Small intestine (tissue), 7 donors: ENCODE measurements at regions not wholly inside any gene's neighbourhood (a gene's known extent, or its start where the extent isn't known, plus 50 kb on each side); places are given as distances from the start of the nearest gene placed in this dataset.
A peak's percentile ranks its signal among the peaks of the same experiment; 100 is the strongest.

ENCODE experiments used
- DNase-seq, 2 donors: peaks; one replicate each; pipeline versions ENCODE4 v3.0.0 to v3.0.0-alpha.2; 2013
- FAIRE-seq: peaks from 2 replicates; lab custom pipeline; 2012; peaks lifted over from hg19 to GRCh38; lab: Jason Lieb, UNC
- H3K27ac ChIP-seq, 3 donors: one replicate each; pipeline ENCODE4 v1.5.1; 2013; ENCODE audit warnings: low read length in 2 of 3, mild to moderate bottlenecking in 2 of 3, control low read depth in 1 of 3, inconsistent platforms in 1 of 3, low read depth in 1 of 3, moderate library complexity in 1 of 3
- H3K27me3 ChIP-seq, 3 donors: one replicate each; pipeline ENCODE4 v1.6.1; 2013; ENCODE audit warnings: low read length in 3 of 3, inconsistent platforms in 1 of 3; ENCODE audit not compliant: control insufficient read depth in 3 of 3, insufficient read depth in 3 of 3
- H3K36me3 ChIP-seq, 3 donors: one replicate each; pipeline ENCODE4 v1.6.1; 2013; ENCODE audit warnings: low read length in 3 of 3, inconsistent platforms in 1 of 3, low read depth in 1 of 3, mild to moderate bottlenecking in 1 of 3, moderate library complexity in 1 of 3; ENCODE audit not compliant: control insufficient read depth in 3 of 3, insufficient read depth in 2 of 3
- H3K4me1 ChIP-seq, 3 donors: one replicate each; pipeline ENCODE4 v1.6.1; 2013; ENCODE audit warnings: low read length in 2 of 3, inconsistent platforms in 1 of 3, low read depth in 1 of 3, mild to moderate bottlenecking in 1 of 3, moderate library complexity in 1 of 3; ENCODE audit not compliant: control insufficient read depth in 3 of 3, insufficient read depth in 2 of 3
- H3K4me3 ChIP-seq, 3 donors: one replicate each; pipeline ENCODE4 v1.5.1; 2013; ENCODE audit warnings: low read length in 3 of 3, control low read depth in 1 of 3, inconsistent platforms in 1 of 3, low read depth in 1 of 3, mild to moderate bottlenecking in 1 of 3, moderate library complexity in 1 of 3
- H3K9me3 ChIP-seq, 2 donors: one replicate each; pipeline ENCODE4 v1.6.1; 2013; ENCODE audit warnings: low read depth in 1 of 2, low read length in 1 of 2; ENCODE audit not compliant: control insufficient read depth in 2 of 2, insufficient read depth in 1 of 2
- WGBS, 3 donors: extraction: QIAGEN DNeasy Blood & Tissue Kit; methylation state at CpG; one replicate each; pipeline ENCODE4 v1.1.7; 2013; 5-methylcytosine and 5-hydroxymethylcytosine counted together
- donor health status: healthy with polysubstance abuse.
- donor health status: control.
- donor health status: control.
- donor health status: Bipolar disorder and iron deficiency.
- donor health status: healthy.

DNA sequence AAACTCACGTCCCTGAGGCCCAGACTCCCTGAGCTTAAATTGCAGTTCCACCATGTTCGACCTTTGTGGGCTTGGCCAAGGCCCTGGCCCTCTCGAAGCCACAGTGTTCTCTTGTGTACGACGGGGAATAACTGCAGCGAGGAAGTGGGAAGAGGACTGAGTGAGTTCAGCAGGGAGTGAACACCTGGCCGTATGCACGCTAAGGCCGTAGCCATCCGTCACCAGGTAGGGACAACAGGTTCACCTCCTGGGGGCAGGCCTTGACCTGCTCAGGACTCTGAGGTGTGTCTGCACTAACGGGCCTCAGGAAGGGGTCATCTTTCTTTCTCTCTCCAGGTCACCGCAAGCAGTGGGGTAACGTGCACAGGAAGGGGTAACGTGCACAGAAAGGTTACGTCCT lies 67.2 kb upstream of the CTBP2 start:
- peaks cover 0 to 3% (median 2%) of the 10 kb centered on the region in 3 donors for H3K4me1 ChIP-seq
- H3K4me3 ChIP-seq, result no peak overlapping the region
- no peak overlapping the region for H3K27ac ChIP-seq
- 90 to 94% (median 92%) methylated on average over 15 of the region's 15 CpGs for WGBS, 3 donors
- FAIRE-seq (no peak), DNase-seq (no peak)
- H3K9me3 ChIP-seq, result no peaks in the 10 kb centered on the region
- H3K36me3 ChIP-seq, result no peaks in the 10 kb centered on the region
- H3K27me3 ChIP-seq, result no peaks in the 10 kb centered on the region

GRCh38 chr10:125226823-125227222 lies 66.5 kb upstream of the CTBP2 start:
- no peak for FAIRE-seq
- WGBS, 3 donors, result 94 to 97% (median 96%) methylated on average over 13 of the region's 13 CpGs

DNA sequence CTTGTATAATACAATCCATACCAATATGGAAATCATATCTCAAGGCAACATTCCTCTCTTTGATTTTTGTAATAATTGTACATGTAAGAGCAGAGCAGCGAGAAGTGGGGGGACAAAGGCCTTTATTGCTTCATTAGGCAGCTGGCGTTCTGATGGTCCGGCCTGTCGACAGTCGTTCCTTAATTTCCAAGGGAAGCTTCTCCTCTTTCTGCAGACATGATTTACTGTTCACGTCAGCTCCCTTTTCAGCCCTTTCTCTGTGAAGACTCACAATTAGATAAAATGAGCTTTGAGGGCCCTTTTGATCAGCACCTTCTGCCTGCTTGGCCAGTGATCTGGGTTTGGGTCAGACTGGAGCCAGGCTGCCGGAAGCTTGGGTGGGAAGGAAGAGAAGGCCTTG lies 65.6 kb upstream of the CTBP2 start:
- no peaks in the 10 kb centered on the region for H3K9me3 ChIP-seq
- no peak for DNase-seq
- peaks cover 0 to 3% (median 2%) of the 10 kb centered on the region in 3 donors for H3K4me1 ChIP-seq
- WGBS, 3 donors, result 94 to 95% (median 94%) methylated on average over 7 of the region's 7 CpGs
- no peak overlapping the region for H3K27ac ChIP-seq
- no peaks in the 10 kb centered on the region for H3K36me3 ChIP-seq
- no peak for FAIRE-seq
- no peaks in the 10 kb centered on the region for H3K27me3 ChIP-seq
- no peak overlapping the region for H3K4me3 ChIP-seq

More at GRCh38 chr10:125226823-125227222, 66.5 kb upstream of the CTBP2 start:
- H3K4me1 ChIP-seq, result peaks cover 0 to 3% (median 2%) of the 10 kb centered on the region in 3 donors
- H3K9me3 ChIP-seq, result no peaks in the 10 kb centered on the region
- no peak for DNase-seq
- no peak overlapping the region for H3K27ac ChIP-seq
- H3K4me3 ChIP-seq, result no peak overlapping the region
- no peaks in the 10 kb centered on the region for H3K36me3 ChIP-seq
- H3K27me3 ChIP-seq, result no peaks in the 10 kb centered on the region

DNA sequence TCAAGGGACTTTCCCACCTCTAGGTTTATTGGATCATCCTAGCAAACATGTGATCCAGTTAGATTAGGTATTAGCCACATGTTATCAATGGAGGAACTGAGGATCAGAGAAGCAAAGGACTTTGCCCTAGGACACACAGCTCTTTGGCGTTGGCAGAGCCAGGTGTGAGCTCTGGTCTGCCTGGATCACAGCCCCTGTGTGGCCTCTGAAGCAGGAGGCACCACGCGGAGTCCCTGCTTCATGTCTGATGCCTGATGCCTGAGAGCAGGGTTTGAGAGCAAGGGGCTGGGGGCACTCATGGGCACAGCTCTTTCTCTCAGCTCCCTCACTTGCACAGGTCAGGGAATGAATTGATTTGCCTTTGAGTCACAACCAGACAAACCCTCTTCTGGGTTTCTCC lies 64.7 kb upstream of the CTBP2 start:
- no peak overlapping the region for H3K27ac ChIP-seq
- peak in 1 of 2 donors; percentile 67 for DNase-seq
- H3K4me1 ChIP-seq, result peaks cover 0 to 3% (median 2%) of the 10 kb centered on the region in 3 donors
- no peaks in the 10 kb centered on the region for H3K36me3 ChIP-seq
- no peaks in the 10 kb centered on the region for H3K9me3 ChIP-seq
- FAIRE-seq, result no peak
- WGBS, 3 donors, result 28 to 67% (median 55%) methylated on average over 3 of the region's 3 CpGs
- H3K27me3 ChIP-seq, result no peaks in the 10 kb centered on the region
- no peak overlapping the region for H3K4me3 ChIP-seq

GRCh38 chr10:125222515-125223308 lies 62.3 kb upstream of the CTBP2 start:
- no peaks in the 10 kb centered on the region for H3K9me3 ChIP-seq
- FAIRE-seq (no peak), DNase-seq (no peak)
- 70 to 84% (median 80%) methylated on average over 16 of the region's 16 CpGs for WGBS, 3 donors
- H3K27me3 ChIP-seq, result no peaks in the 10 kb centered on the region
- H3K4me1 ChIP-seq, result peaks cover 0 to 3% (median 2%) of the 10 kb centered on the region in 3 donors
- H3K36me3 ChIP-seq, result no peaks in the 10 kb centered on the region
- H3K27ac ChIP-seq, result no peak overlapping the region
- no peak overlapping the region for H3K4me3 ChIP-seq

GRCh38 chr10:125221716-125222115 lies 61.4 kb upstream of the CTBP2 start:
- Histone ChIP-seq H3K27ac (no peak overlapping the region), H3K4me3 (no peak overlapping the region), H3K9me3 (no peaks in the 10 kb centered on the region), H3K4me1 (peaks cover 0 to 3% (median 2%) of the 10 kb centered on the region in 3 donors), H3K36me3 (no peaks in the 10 kb centered on the region), H3K27me3 (no peaks in the 10 kb centered on the region)
- no peak for DNase-seq
- no peak for FAIRE-seq
- 72 to 83% (median 74%) methylated on average over 8 of the region's 8 CpGs for WGBS, 3 donors

DNA sequence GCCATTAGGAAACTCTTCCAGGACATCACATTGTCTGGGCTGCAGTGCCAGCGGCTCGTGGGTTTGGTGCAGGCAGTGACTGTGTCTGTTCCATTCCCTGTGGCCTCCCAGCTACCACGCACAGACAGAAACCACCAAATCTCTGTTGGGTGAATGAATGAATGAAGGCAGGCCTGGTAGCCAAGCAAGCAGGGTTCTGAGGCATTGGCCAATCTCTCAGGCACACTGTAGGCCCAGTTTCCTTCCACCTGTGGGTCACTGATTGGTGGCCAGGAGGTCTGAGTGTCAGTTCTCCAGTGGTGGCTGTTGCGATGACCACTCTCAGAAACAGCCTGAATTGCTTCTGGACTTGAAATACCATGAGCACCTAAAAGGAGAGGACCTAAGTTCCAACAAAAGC lies 59.4 kb upstream of the CTBP2 start:
- Histone ChIP-seq H3K9me3 (no peaks in the 10 kb centered on the region), H3K27ac (no peak overlapping the region), H3K36me3 (no peaks in the 10 kb centered on the region), H3K4me1 (no peaks in the 10 kb centered on the region), H3K27me3 (no peaks in the 10 kb centered on the region), H3K4me3 (no peak overlapping the region)
- WGBS, 3 donors, result 91 to 93% (median 91%) methylated on average over 4 of the region's 4 CpGs
- DNase-seq (no peak), FAIRE-seq (no peak)

DNA sequence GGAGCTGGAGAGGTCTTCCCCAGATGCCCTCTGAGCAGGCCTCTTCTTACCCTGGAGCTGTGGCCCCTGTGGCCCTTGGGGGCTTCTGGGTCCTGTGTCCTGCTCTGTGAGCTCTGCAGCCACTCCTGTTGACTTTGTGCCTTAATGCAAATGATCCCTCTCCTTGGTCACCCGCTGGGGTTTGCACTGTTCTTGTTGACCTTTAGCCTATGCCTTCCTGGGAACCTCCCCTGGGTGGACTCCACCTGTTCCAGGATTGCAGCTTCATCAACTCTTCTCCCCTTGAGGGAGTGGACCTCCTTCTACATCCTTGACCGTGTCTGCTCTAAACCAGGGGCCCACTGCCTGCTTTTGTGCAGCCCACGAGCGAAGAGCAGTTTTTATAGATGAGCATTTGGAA lies 58.6 kb upstream of the CTBP2 start:
- no peak overlapping the region for H3K27ac ChIP-seq
- no peaks in the 10 kb centered on the region for H3K27me3 ChIP-seq
- FAIRE-seq, result no peak
- peak in 1 of 2 donors; percentile 76 for DNase-seq
- H3K36me3 ChIP-seq, result no peaks in the 10 kb centered on the region
- 55 to 77% (median 67%) methylated on average over 4 of the region's 4 CpGs for WGBS, 3 donors
- no peaks in the 10 kb centered on the region for H3K4me1 ChIP-seq
- H3K9me3 ChIP-seq, result no peaks in the 10 kb centered on the region
- H3K4me3 ChIP-seq, result no peak overlapping the region
